ENCODE measurements at regions not wholly inside any gene's neighbourhood (a gene's known extent, or its start where the extent isn't known, plus 50 kb on each side); places are given as distances from the start of the nearest gene placed in this dataset.
"Not testable (repeated sequence)": the region's sequence is repeated elsewhere in the genome, so short reads cannot be mapped to it uniquely, and the experiment has no call there.

DNA sequence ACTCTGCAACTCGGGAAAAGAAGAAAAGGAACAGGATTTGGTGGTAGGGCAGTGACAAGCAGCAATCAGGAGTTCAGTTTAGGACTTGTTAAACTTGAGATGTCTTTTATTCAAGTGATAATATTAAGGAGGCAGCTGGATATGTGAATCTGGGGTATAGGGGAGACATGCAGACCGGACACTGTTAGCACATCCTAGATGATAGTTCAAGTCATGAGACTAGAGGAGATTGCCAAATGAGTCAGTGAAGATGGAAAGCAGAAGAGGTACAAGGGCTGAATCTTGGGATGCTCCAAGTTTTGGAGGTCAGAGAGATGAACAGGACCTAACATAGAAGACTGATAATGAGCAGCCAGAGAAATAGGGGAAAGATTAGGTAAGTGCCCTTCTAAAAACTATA is 69.5 kb upstream of the PSME4 start:
- TF ChIP-seq, protein P1, sequence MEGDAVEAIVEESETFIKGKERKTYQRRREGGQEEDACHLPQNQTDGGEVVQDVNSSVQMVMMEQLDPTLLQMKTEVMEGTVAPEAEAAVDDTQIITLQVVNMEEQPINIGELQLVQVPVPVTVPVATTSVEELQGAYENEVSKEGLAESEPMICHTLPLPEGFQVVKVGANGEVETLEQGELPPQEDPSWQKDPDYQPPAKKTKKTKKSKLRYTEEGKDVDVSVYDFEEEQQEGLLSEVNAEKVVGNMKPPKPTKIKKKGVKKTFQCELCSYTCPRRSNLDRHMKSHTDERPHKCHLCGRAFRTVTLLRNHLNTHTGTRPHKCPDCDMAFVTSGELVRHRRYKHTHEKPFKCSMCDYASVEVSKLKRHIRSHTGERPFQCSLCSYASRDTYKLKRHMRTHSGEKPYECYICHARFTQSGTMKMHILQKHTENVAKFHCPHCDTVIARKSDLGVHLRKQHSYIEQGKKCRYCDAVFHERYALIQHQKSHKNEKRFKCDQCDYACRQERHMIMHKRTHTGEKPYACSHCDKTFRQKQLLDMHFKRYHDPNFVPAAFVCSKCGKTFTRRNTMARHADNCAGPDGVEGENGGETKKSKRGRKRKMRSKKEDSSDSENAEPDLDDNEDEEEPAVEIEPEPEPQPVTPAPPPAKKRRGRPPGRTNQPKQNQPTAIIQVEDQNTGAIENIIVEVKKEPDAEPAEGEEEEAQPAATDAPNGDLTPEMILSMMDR (conservative IDR thresholded peaks at IDR 0.05; ENCODE audit: low read length): no peak
- DNase-seq (ENCODE audit: low read depth): no peak
- H3K4me3 ChIP-seq (ENCODE audit: low read length): no peak overlapping the region

DNA sequence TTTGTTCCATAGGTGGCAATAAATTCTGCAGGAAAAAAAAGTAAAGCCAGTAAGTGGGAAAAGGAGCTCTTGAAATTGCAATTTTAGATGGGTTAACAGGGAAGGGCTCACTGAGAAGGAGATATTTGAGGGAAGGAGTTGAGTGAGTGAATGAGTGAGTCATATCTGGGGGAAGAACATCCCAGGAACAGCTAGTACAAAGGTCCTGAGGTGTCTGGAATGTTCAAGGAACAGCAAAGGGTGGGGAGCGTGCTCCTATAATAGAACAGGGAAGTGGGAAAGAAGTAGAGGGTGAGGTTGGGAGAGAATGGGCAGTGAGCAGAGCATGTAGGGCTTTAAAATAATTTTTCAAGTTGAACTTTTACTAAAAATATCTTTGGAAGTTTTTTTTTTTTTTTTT is 68.0 kb upstream of the PSME4 start:
- TF ChIP-seq, protein P1 (conservative IDR thresholded peaks at IDR 0.05; ENCODE audit: low read length): no peak
- no peak for DNase-seq (ENCODE audit: low read depth)
- no peak overlapping the region for H3K4me3 ChIP-seq (ENCODE audit: low read length)

DNA sequence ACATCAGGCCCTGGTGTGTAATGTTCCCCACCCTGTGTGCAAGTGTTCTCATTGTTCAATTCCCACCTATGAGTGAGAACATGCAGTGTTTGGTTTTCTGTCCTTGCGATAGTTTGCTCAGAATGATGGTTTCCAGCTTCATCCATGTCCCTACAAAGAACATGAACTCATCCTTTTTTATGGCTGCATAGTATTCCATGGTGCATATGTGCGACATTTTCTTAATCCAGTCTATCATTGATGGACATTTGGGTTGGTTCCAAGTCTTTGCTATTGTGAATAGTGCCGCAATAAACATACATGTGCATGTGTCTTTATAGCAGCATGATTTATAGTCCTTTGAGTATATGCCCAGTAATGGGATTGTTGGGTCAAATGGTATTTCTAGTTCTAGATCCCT is 60.5 kb upstream of the PSME4 start:
- not testable (repeated sequence) for H3K4me3 ChIP-seq (ENCODE audit: low read length); DNase-seq (ENCODE audit: low read depth)

DNA sequence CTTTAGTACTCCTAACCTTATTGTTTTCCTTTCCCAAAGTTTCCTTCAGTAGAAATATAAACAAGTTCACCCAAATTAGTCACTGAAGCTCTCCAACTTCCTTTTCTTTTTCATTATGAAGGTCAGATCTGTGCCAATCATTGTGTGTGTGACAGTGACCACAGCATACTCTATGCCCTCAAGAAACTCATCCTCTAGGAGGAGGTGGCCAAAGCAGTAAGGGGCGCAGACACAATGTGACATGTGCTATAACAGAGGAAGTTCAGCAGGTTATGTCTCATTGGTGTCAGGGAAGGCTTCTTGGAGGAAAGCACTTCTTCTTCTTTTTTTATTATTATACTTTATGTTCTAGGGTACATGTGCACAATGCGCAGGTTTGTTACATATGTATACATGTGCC is 60.0 kb upstream of the PSME4 start:
- DNase-seq (ENCODE audit: low read depth): no peak
- H3K4me3 ChIP-seq (ENCODE audit: low read length): no peak overlapping the region
- TF ChIP-seq, protein P1 (conservative IDR thresholded peaks at IDR 0.05; ENCODE audit: low read length): no peak

DNA sequence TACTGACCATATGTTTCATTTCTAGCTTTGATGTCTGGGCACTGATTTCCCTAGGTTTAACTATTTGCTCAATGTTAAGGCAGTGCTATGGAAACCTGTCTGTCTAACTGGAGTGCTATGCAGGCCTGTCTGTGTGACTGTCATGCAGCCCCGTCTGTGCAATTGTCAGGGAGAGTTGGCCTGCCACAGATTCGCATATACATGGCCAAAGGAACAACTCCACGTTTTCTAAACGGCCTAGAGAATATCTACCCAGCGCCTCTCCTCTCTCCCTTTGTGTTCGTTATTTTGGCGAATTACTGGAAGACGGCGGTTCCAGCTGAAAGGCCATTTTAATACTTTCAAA is 59.6 kb upstream of the PSME4 start:
- TF ChIP-seq, protein P1 (conservative IDR thresholded peaks at IDR 0.05; ENCODE audit: low read length): no peak
- DNase-seq (ENCODE audit: low read depth): no peak
- no peak overlapping the region for H3K4me3 ChIP-seq (ENCODE audit: low read length)

DNA sequence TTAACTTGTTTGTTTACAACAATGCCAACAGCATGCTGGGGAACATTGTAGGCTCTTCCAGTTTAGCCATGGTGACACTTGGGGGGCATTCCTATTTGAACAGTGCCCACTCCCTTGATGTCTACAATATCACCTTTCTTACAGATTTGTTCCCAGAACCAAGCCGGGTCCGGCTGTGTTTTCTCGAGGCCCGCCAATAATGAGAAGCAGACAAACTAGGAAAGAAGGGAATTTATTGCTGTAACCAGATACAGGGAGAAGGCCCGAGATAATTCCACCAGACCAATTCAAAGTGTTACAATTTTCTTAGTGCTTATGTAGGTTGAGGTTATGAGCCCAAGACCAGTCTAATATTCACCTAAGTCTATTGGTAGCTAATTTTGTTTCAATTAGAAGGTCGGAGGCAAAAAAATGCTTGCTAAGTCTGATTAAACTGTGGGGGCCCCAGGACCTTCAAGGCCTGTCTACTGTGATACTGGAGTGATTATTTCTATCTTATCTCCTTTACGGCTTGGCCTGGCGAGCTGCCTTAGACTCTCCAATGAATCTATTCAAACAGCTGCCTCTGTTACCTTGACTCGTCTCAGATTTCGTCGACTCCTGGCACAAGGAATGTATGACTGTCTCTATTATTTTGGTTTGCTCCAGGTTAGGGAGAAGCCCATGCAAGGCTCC is 59.1 kb upstream of the PSME4 start:
- no peak for DNase-seq (ENCODE audit: low read depth)
- H3K4me3 ChIP-seq (ENCODE audit: low read length): no peak overlapping the region
- TF ChIP-seq, protein P1 (conservative IDR thresholded peaks at IDR 0.05; ENCODE audit: low read length): no peak

DNA sequence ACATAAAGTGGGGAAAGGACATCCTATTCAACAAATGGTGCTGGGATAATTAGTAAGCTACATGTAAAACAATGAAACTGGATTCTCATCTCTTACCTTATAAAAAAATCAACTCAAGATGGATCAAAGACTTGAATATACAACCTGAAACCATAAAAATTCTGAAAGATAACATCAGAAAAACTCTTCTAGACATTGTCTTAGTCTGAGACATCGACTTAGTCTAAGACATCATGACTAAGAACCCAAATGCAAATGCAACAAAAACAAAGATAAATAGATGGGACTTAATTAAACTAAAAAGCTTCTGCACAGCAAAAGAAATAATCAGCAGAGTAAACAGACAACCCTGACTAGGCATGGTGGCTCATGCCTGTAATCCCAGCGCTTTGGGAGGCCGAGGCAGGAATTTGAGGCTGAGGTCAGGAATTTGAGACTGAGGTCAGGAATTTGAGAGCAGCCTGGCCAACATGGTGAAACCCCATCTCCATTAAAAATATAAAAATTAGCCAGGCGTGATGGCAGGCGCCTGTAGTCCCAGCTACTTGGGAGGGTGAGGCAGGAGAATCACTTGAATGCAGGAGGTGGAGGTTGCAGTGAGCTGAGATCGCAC is 54.8 kb upstream of the PSME4 start:
- not testable (repeated sequence) for DNase-seq (ENCODE audit: low read depth); H3K4me3 ChIP-seq (ENCODE audit: low read length)

DNA sequence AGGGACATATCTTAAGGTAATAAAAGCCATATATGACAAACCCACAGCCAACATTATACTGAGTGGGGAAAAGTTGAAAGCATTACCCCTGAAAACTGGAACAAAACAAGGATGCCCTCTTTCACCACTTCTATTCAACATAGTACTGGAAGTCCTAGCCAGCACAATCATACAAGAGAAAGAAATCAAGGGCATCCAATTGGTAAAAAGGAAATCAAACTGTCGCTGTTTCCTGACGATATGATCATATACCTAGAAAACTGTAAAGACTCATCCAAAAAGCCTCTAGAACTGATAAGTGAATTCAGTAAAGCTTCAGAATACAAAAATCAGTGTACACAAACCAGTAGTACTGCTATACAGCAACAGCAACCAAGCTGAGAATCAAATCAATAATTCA is 53.8 kb upstream of the PSME4 start:
- TF ChIP-seq, protein P1 (conservative IDR thresholded peaks at IDR 0.05; ENCODE audit: low read length): no peak
- no peak for DNase-seq (ENCODE audit: low read depth)
- no peak overlapping the region for H3K4me3 ChIP-seq (ENCODE audit: low read length)
